Upper lobe of left lung (tissue), 6 donors: ENCODE measurements at regions not wholly inside any gene's neighbourhood (a gene's known extent, or its start where the extent isn't known, plus 50 kb on each side); places are given as distances from the start of the nearest gene placed in this dataset.
"Not testable (repeated sequence)": the region's sequence is repeated elsewhere in the genome, so short reads cannot be mapped to it uniquely, and the experiment has no call there.

ENCODE experiments used
- ATAC-seq, 2 donors: fragments of 200-7000 bp; cut with Tn5 transposase; one replicate each; pipeline ENCODE4 v1.9.1; 2022; ENCODE audit warnings: mild to moderate bottlenecking in 2 of 2, moderate library complexity in 2 of 2; ENCODE audit not compliant: low FRiP score in 2 of 2
- DNase-seq, 2 donors: peaks; one replicate each; pipeline ENCODE4 v3.0.0-alpha.2; 2019 to 2020
- H3K27ac ChIP-seq, 4 donors: fragments of 200-600 bp; sonication (generic); one replicate each; pipeline ENCODE4 v1.5.1; 2016 to 2019
- H3K27me3 ChIP-seq, 4 donors: fragments of 200-600 bp; sonication (generic); one replicate each; pipeline ENCODE4 v1.5.1; 2017 to 2019
- H3K36me3 ChIP-seq, 4 donors: fragments of 200-600 bp; sonication (generic); one replicate each; pipeline ENCODE4 v1.5.1; 2016 to 2019
- H3K4me1 ChIP-seq, 4 donors: fragments of 200-600 bp; sonication (generic); one replicate each; pipeline ENCODE4 v1.5.1; 2018 to 2019
- H3K4me3 ChIP-seq, 4 donors: fragments of 200-600 bp; sonication (generic); one replicate each; pipeline ENCODE4 v1.5.1; 2017 to 2019; ENCODE audit warnings: mild to moderate bottlenecking in 2 of 4, moderate library complexity in 1 of 4
- H3K9me3 ChIP-seq, 4 donors: fragments of 200-600 bp; sonication (generic); one replicate each; pipeline ENCODE4 v1.5.1; 2018 to 2019
- CTCF ChIP-seq, 6 experiments: fragments of 450-650 bp in 4 of 6; fragments of 200-600 bp in 2 of 6; sonication (generic) in 2 of 6; IDR thresholded peaks; one replicate each; pipeline ENCODE4 v1.5.1; 2016 to 2019; ENCODE audit warnings: antibody characterized with exemption in 6 of 6
- EP300 ChIP-seq, 4 donors: sonication (generic); formaldehyde crosslinking; IDR thresholded peaks; one replicate each; pipeline ENCODE4 v1.5.1; 2017; ENCODE audit warnings: antibody characterized with exemption in 4 of 4, control low read depth in 2 of 4
- POLR2A ChIP-seq, 4 donors: fragments of 450-650 bp; IDR thresholded peaks; one replicate each; pipeline ENCODE4 v1.5.1; 2016 to 2017; ENCODE audit warnings: antibody characterized with exemption in 4 of 4, mild to moderate bottlenecking in 2 of 4
- POLR2AphosphoS5 ChIP-seq, 2 donors: sonication (generic); formaldehyde crosslinking; IDR thresholded peaks; one replicate each; pipeline ENCODE4 v1.5.1; 2017; ENCODE audit warnings: antibody characterized with exemption in 2 of 2
- WGBS, 2 donors: methylation state at CpG; one replicate each; pipeline ENCODE4 v1.1.5; 2017 to 2018; 5-methylcytosine and 5-hydroxymethylcytosine counted together
- donor health status: DM: no; HTN: no; CAD: no; lungs with moderate emphysema.
- donor health status: DM: no; HTN: yes; CAD: no; lungs with severe emphysema.

DNA sequence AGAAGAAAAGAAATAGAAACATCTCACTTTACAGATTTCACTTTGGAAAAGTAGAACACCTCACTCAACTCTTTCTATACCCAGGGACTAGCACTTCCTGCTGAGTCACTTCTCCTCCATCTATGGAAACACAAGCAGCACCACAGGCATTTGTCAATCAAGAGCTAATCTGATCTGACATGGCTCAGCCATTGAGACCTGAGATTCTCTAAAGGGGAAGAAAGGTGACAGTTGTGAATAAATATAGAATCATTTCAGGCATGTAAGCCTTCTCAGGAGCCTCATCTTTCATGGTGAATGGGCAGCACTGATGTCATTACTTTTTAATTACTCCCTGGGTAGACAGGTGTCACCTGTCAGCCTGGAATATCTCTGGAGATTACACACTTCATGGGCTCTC is 559.8 kb downstream of the HINT1 start:
- Histone ChIP-seq H3K4me1 (no peaks in the 10 kb centered on the region), H3K36me3 (no peaks in the 10 kb centered on the region), H3K27ac (no peak overlapping the region), H3K4me3 (no peak overlapping the region), H3K9me3 (no peaks in the 10 kb centered on the region), H3K27me3 (no peaks in the 10 kb centered on the region)
- no peak for ATAC-seq
- no peak for DNase-seq
- TF ChIP-seq EP300 (IDR thresholded peaks at IDR 0.05) = no peak
- no peak for TF ChIP-seq POLR2AphosphoS5 (IDR thresholded peaks at IDR 0.05)
- TF ChIP-seq CTCF (IDR thresholded peaks at IDR 0.05) = no peak
- no peak for TF ChIP-seq POLR2A (IDR thresholded peaks at IDR 0.05)

DNA sequence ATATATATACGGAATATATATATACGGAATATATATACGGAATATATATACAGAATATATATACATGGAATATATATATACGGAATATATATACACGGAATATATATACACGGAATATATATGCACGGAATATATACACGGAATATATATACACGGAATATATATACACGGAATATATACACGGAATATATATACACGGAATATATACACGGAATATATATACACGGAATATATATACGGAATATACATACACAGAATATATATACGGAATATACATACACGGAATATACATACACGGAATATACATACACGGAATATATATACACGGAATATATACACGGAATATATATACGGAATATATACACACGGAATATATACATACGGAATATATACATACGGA is 568.4 kb downstream of the HINT1 start:
- WGBS, 2 donors = 93 to 95% methylated on average over 25 of the region's 25 CpGs
- ATAC-seq, H3K4me1 ChIP-seq, H3K27me3 ChIP-seq, H3K4me3 ChIP-seq, H3K36me3 ChIP-seq, DNase-seq, H3K27ac ChIP-seq, H3K9me3 ChIP-seq: not testable (repeated sequence)

- ATAC-seq (no peak), DNase-seq (no peak)
- Histone ChIP-seq H3K9me3 (no peaks in the 10 kb centered on the region), H3K27me3 (no peaks in the 10 kb centered on the region), H3K36me3 (no peaks in the 10 kb centered on the region), H3K4me3 (no peak overlapping the region), H3K27ac (no peak overlapping the region), H3K4me1 (no peaks in the 10 kb centered on the region)
- WGBS, 2 donors = 79 to 88% methylated on average over 2 of the region's 2 CpGs
- TF ChIP-seq EP300 (IDR thresholded peaks at IDR 0.05) (no peak), CTCF (IDR thresholded peaks at IDR 0.05) (no peak), POLR2A (IDR thresholded peaks at IDR 0.05) (no peak), POLR2AphosphoS5 (IDR thresholded peaks at IDR 0.05) (no peak)
Measured at GRCh38 chr5:130580264-130580663, 584.8 kb downstream of the HINT1 start.

- Histone ChIP-seq H3K27ac (no peak overlapping the region), H3K27me3 (no peaks in the 10 kb centered on the region), H3K4me3 (no peak overlapping the region), H3K4me1 (no peaks in the 10 kb centered on the region), H3K9me3 (no peaks in the 10 kb centered on the region), H3K36me3 (no peaks in the 10 kb centered on the region)
- TF ChIP-seq POLR2AphosphoS5 (IDR thresholded peaks at IDR 0.05) (no peak), EP300 (IDR thresholded peaks at IDR 0.05) (no peak), POLR2A (IDR thresholded peaks at IDR 0.05) (no peak), CTCF (IDR thresholded peaks at IDR 0.05) (no peak)
- no peak for ATAC-seq
- no peak for DNase-seq
Measured at GRCh38 chr5:130578354-130578753, 586.7 kb downstream of the HINT1 start.

GRCh38 chr5:130571076-130571475 is 594.0 kb downstream of the HINT1 start:
- ATAC-seq (no peak), DNase-seq (no peak)
- H3K27ac ChIP-seq = no peak overlapping the region
- no peaks in the 10 kb centered on the region for H3K9me3 ChIP-seq
- no peaks in the 10 kb centered on the region for H3K36me3 ChIP-seq
- H3K27me3 ChIP-seq = no peaks in the 10 kb centered on the region
- no peaks in the 10 kb centered on the region for H3K4me1 ChIP-seq
- no peak overlapping the region for H3K4me3 ChIP-seq
- TF ChIP-seq EP300 (IDR thresholded peaks at IDR 0.05) = no peak
- TF ChIP-seq CTCF (IDR thresholded peaks at IDR 0.05) = no peak
- no peak for TF ChIP-seq POLR2A (IDR thresholded peaks at IDR 0.05)
- no peak for TF ChIP-seq POLR2AphosphoS5 (IDR thresholded peaks at IDR 0.05)

DNA sequence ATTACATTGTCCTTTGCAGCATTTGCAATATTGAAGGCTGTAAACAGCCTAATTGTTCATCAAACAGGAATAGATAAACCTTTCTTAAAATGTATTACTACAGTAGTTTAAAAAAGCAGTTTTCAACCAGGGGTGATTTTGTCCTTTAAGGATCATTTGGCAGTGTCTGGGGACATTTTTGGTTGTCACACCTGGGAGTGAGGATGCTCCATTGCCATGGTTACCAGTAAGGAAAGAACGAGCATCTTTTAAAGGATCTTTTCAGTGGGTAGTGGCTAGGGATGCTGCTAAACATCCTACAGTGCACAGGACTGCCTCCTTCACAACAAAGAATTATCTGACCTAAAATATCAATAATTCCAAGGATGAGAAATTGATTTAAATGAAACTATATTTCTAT is 596.3 kb downstream of the HINT1 start:
- no peak overlapping the region for H3K27ac ChIP-seq
- DNase-seq (no peak), ATAC-seq (no peak)
- TF ChIP-seq POLR2AphosphoS5 (IDR thresholded peaks at IDR 0.05) = no peak
- TF ChIP-seq POLR2A (IDR thresholded peaks at IDR 0.05) = no peak
- no peak for TF ChIP-seq CTCF (IDR thresholded peaks at IDR 0.05)
- TF ChIP-seq EP300 (IDR thresholded peaks at IDR 0.05) = no peak
- no peaks in the 10 kb centered on the region for H3K36me3 ChIP-seq
- H3K27me3 ChIP-seq = no peaks in the 10 kb centered on the region
- H3K9me3 ChIP-seq = no peaks in the 10 kb centered on the region
- WGBS, 2 donors = 64 to 79% methylated on average over 1 of the region's 1 CpG
- H3K4me3 ChIP-seq = no peak overlapping the region
- no peaks in the 10 kb centered on the region for H3K4me1 ChIP-seq
